HepG2 (cell line): ENCODE measurements at regions not wholly inside any gene's neighbourhood (a gene's known extent, or its start where the extent isn't known, plus 50 kb on each side); places are given as distances from the start of the nearest gene placed in this dataset.

ENCODE experiments used
- CTCF ChIP-seq: sonication (generic); formaldehyde crosslinking; IDR thresholded peaks from 2 replicates; pipeline ENCODE4 v1.5.0; 2020; ENCODE audit warnings: mild to moderate bottlenecking, missing genetic modification reagents, moderate library complexity
- E2F1 ChIP-seq: sonication (generic); formaldehyde crosslinking; IDR thresholded peaks from 2 replicates; pipeline ENCODE4 v1.5.0; 2020; ENCODE audit warnings: missing genetic modification reagents
- MAFF ChIP-seq: IDR thresholded peaks from 2 replicates; pipeline ENCODE4 v1.6.1; 2011; ENCODE audit warnings: low read depth, low read length, improper control_type of control experiment
- MEIS2 ChIP-seq: sonication (generic); formaldehyde crosslinking; IDR thresholded peaks from 2 replicates; pipeline ENCODE4 v1.9.0; 2021; ENCODE audit warnings: mild to moderate bottlenecking, missing genetic modification reagents
- MYC ChIP-seq: sonication (generic); formaldehyde crosslinking; IDR thresholded peaks from 2 replicates; pipeline ENCODE4 v1.9.0; 2021; ENCODE audit warnings: missing genetic modification reagents, borderline replicate concordance
- NFE2 ChIP-seq: sonication (generic); formaldehyde crosslinking; IDR thresholded peaks from 2 replicates; pipeline ENCODE4 v1.4.0; 2020; ENCODE audit warnings: missing genetic modification reagents
- POLR2A ChIP-seq, 2 experiments: IDR thresholded peaks; 2 replicates each; pipeline ENCODE4 v1.6.1; 2011; ENCODE audit warnings: low read depth in 2 of 2, low read length in 2 of 2, mild to moderate bottlenecking in 1 of 2, moderate library complexity in 1 of 2; ENCODE audit not compliant: insufficient read depth in 1 of 2
- TCF7L2 ChIP-seq: IDR thresholded peaks from 2 replicates; pipeline ENCODE4 v1.6.1; 2011; ENCODE audit warnings: mild to moderate bottlenecking, low read depth, low read length, moderate library complexity
- ZNF280D ChIP-seq: sonication (generic); formaldehyde crosslinking; IDR thresholded peaks from 2 replicates; pipeline ENCODE4 v1.5.1; 2020; ENCODE audit warnings: mild to moderate bottlenecking, missing genetic modification reagents
- ZNF512 ChIP-seq: sonication (generic); formaldehyde crosslinking; IDR thresholded peaks from 2 replicates; pipeline ENCODE4 v1.4.0; 2020; ENCODE audit warnings: mild to moderate bottlenecking, missing genetic modification reagents

GRCh38 chr5:98585661-98586310 lies 187.7 kb upstream of the RGMB start:
- TF ChIP-seq ZNF512 (CRISPR knock-in tag) (no peak), E2F1 (no peak), MYC (CRISPR knock-in tag) (no peak), TCF7L2 (no peak), CTCF (CRISPR knock-in tag) (no peak), NFE2 (no peak), POLR2A (IDR thresholded peaks at IDR 0.05; ENCODE audit: insufficient read depth in 1 of 2, low read depth in 2 of 2, low read length in 2 of 2) (no peak), ZNF280D (CRISPR knock-in tag) (no peak), MAFF (no peak), MEIS2 (CRISPR knock-in tag) (no peak)
